DND-41 (cell line): ENCODE measurements at regions not wholly inside any gene's neighbourhood (a gene's known extent, or its start where the extent isn't known, plus 50 kb on each side); places are given as distances from the start of the nearest gene placed in this dataset.

Experiments
- ATAC-seq: fragments of 200-7000 bp; cut with Tn5 transposase; 3 replicates; pipeline ENCODE4 v1.9.1; 2021; ENCODE audit warnings: low read depth; ENCODE audit not compliant: insufficient read depth
- DNase-seq: peaks from one replicate; pipeline ENCODE4 v3.0.0-alpha.2; 2020
- H2AFZ ChIP-seq: 2 replicates; pipeline ENCODE4 v1.6.0; 2012; ENCODE audit warnings: low read depth, low read length
- H3K27ac ChIP-seq: 2 replicates; pipeline ENCODE4 v1.5.1; 2012; ENCODE audit warnings: low read length, inconsistent platforms
- H3K27me3 ChIP-seq: fragments of 200-600 bp; sonication (generic); 2 replicates; pipeline ENCODE4 v1.6.0; 2012; ENCODE audit warnings: low read length, mild to moderate bottlenecking, inconsistent platforms; ENCODE audit not compliant: insufficient read depth, poor library complexity
- H3K36me3 ChIP-seq: 2 replicates; pipeline ENCODE4 v1.5.1; 2012; ENCODE audit warnings: low read length, inconsistent platforms; ENCODE audit not compliant: insufficient read depth
- H3K4me1 ChIP-seq: 2 replicates; pipeline ENCODE4 v1.5.1; 2012; ENCODE audit warnings: mild to moderate bottlenecking, low read length; ENCODE audit not compliant: insufficient read depth
- H3K4me2 ChIP-seq: 2 replicates; pipeline ENCODE4 v1.6.0; 2012; ENCODE audit warnings: mild to moderate bottlenecking, moderate library complexity, low read length, inconsistent platforms; ENCODE audit not compliant: insufficient read depth
- H3K4me3 ChIP-seq, 2 experiments: fragments of 200-600 bp in 1 of 2; shearing (Covaris generic) in 1 of 2; 2 replicates each; pipeline ENCODE4 v1.5.1; 2012 to 2016; ENCODE audit warnings: inconsistent platforms in 2 of 2, low read length in 2 of 2, mild to moderate bottlenecking in 2 of 2, low read depth in 1 of 2, moderate library complexity in 1 of 2
- H3K79me2 ChIP-seq: 2 replicates; pipeline ENCODE4 v1.6.0; 2012; ENCODE audit warnings: low read length, inconsistent platforms; ENCODE audit not compliant: insufficient read depth
- H3K9ac ChIP-seq: 2 replicates; pipeline ENCODE4 v1.6.0; 2012; ENCODE audit warnings: low read depth, mild to moderate bottlenecking, inconsistent platforms, low read length, moderate library complexity
- H3K9me3 ChIP-seq: 2 replicates; pipeline ENCODE4 v1.5.1; 2012; ENCODE audit warnings: low read length, moderate library complexity, mild to moderate bottlenecking, inconsistent platforms; ENCODE audit not compliant: insufficient read depth, severe bottlenecking
- H4K20me1 ChIP-seq: 2 replicates; pipeline ENCODE4 v1.6.0; 2012; ENCODE audit warnings: low read length; ENCODE audit not compliant: insufficient read depth
- CTCF ChIP-seq: IDR thresholded peaks from 2 replicates; pipeline ENCODE4 v1.5.1; 2012; ENCODE audit warnings: borderline replicate concordance, low read length, moderate library complexity, mild to moderate bottlenecking; ENCODE audit not compliant: poor library complexity, severe bottlenecking; ENCODE audit errors: extremely low read depth
- EZH2 ChIP-seq: IDR thresholded peaks from 3 replicates; pipeline ENCODE4 v1.6.1; 2012; ENCODE audit warnings: borderline replicate concordance, low read depth, mild to moderate bottlenecking, moderate library complexity, low read length, inconsistent platforms; ENCODE audit not compliant: severe bottlenecking

- Histone ChIP-seq H4K20me1 (no peaks in the 10 kb centered on the region), H3K9me3 (no peaks in the 10 kb centered on the region), H3K27ac (peak overlapping the region; percentile 15; the same call in 1 of the 2 replicates), H3K9ac (no peak overlapping the region), H3K79me2 (no peaks in the 10 kb centered on the region), H3K27me3 (no peaks in the 10 kb centered on the region), H3K4me1 (peaks cover 65% of the 10 kb centered on the region), H2AFZ (no peak overlapping the region), H3K4me2 (no peak overlapping the region), H3K36me3 (no peaks in the 10 kb centered on the region), H3K4me3 (no peak overlapping the region)
- ATAC-seq (no peak), DNase-seq (no peak)
- no peak for TF ChIP-seq EZH2
- TF ChIP-seq CTCF, result no peak
Measured at GRCh38 chr19:28586474-28586873, 626.5 kb downstream of the UQCRFS1 start.

- no peak overlapping the region for H3K4me3 ChIP-seq
- no peaks in the 10 kb centered on the region for H3K79me2 ChIP-seq
- peak overlapping the region; percentile 15; the same call in 1 of the 2 replicates for H3K27ac ChIP-seq
- no peaks in the 10 kb centered on the region for H3K9me3 ChIP-seq
- TF ChIP-seq EZH2, result no peak
- no peak for TF ChIP-seq CTCF
- no peak for ATAC-seq
- H3K36me3 ChIP-seq, result no peaks in the 10 kb centered on the region
- no peak overlapping the region for H2AFZ ChIP-seq
- no peaks in the 10 kb centered on the region for H3K27me3 ChIP-seq
- no peak overlapping the region for H3K9ac ChIP-seq
- H3K4me2 ChIP-seq, result no peak overlapping the region
- no peaks in the 10 kb centered on the region for H4K20me1 ChIP-seq
- DNase-seq, result no peak
- peaks cover 62% of the 10 kb centered on the region for H3K4me1 ChIP-seq
Measured at GRCh38 chr19:28585796-28586195, 627.2 kb downstream of the UQCRFS1 start.

GRCh38 chr19:28583713-28584112 is 629.2 kb downstream of the UQCRFS1 start:
- ATAC-seq (no peak), DNase-seq (no peak)
- H4K20me1 ChIP-seq, result no peaks in the 10 kb centered on the region
- no peaks in the 10 kb centered on the region for H3K9me3 ChIP-seq
- no peak overlapping the region for H3K9ac ChIP-seq
- H3K4me2 ChIP-seq, result no peak overlapping the region
- no peaks in the 10 kb centered on the region for H3K27me3 ChIP-seq
- H3K4me1 ChIP-seq, result peaks cover 41% of the 10 kb centered on the region
- H3K27ac ChIP-seq, result no peak overlapping the region
- H3K4me3 ChIP-seq, result no peak overlapping the region
- TF ChIP-seq EZH2 (no peak), CTCF (no peak)
- H3K36me3 ChIP-seq, result no peaks in the 10 kb centered on the region
- H3K79me2 ChIP-seq, result no peaks in the 10 kb centered on the region
- no peak overlapping the region for H2AFZ ChIP-seq

- H3K4me1 ChIP-seq, result peaks cover 37% of the 10 kb centered on the region
- no peak overlapping the region for H3K27ac ChIP-seq
- no peak overlapping the region for H3K4me2 ChIP-seq
- TF ChIP-seq EZH2 (no peak), CTCF (no peak)
- no peak overlapping the region for H3K4me3 ChIP-seq
- H4K20me1 ChIP-seq, result no peaks in the 10 kb centered on the region
- ATAC-seq, result no peak
- DNase-seq, result no peak
- H3K27me3 ChIP-seq, result no peaks in the 10 kb centered on the region
- no peaks in the 10 kb centered on the region for H3K79me2 ChIP-seq
- H3K9ac ChIP-seq, result no peak overlapping the region
- no peaks in the 10 kb centered on the region for H3K9me3 ChIP-seq
- H2AFZ ChIP-seq, result no peak overlapping the region
- H3K36me3 ChIP-seq, result no peaks in the 10 kb centered on the region
Measured at GRCh38 chr19:28583242-28583641, 629.7 kb downstream of the UQCRFS1 start.
